GM18498 (cell line): ENCODE measurements at regions not wholly inside any gene's neighbourhood (a gene's known extent, or its start where the extent isn't known, plus 50 kb on each side); places are given as distances from the start of the nearest gene placed in this dataset.

Experiments used
- ATAC-seq: cut with Tn5 transposase; IDR thresholded peaks from one replicate; pipeline ENCODE4 v1.9.1; 2021; ENCODE audit warnings: mild to moderate bottlenecking, moderate library complexity; ENCODE audit not compliant: unreplicated experiment

GRCh38 chr4:57442241-57442640, 332.1 kb upstream of the IGFBP7 start:
- ATAC-seq = no peak

- no peak for ATAC-seq
These were observed 327.5 kb upstream of the IGFBP7 start for GRCh38 chr4:57437649-57438048.

GRCh38 chr4:57435300-57435699, 325.1 kb upstream of the IGFBP7 start:
- ATAC-seq = no peak

- ATAC-seq = no peak
These were observed 320.5 kb upstream of the IGFBP7 start for GRCh38 chr4:57430726-57431125.

- peak; percentile 88 for ATAC-seq
These were observed 316.7 kb upstream of the IGFBP7 start for GRCh38 chr4:57426779-57427395.

GRCh38 chr4:57425610-57426009, 315.4 kb upstream of the IGFBP7 start:
- ATAC-seq = no peak

- ATAC-seq = no peak
These were observed 314.2 kb upstream of the IGFBP7 start for GRCh38 chr4:57424232-57424897.

- no peak for ATAC-seq
These were observed 307.9 kb upstream of the IGFBP7 start for GRCh38 chr4:57418133-57418532.

GRCh38 chr4:57412259-57413054, 302.3 kb upstream of the IGFBP7 start:
- no peak for ATAC-seq

- no peak for ATAC-seq
These were observed 300.3 kb upstream of the IGFBP7 start for GRCh38 chr4:57410331-57411052.

- ATAC-seq = no peak
These were observed 295.2 kb upstream of the IGFBP7 start for GRCh38 chr4:57405359-57405758.

GRCh38 chr4:57404483-57404882, 294.3 kb upstream of the IGFBP7 start:
- ATAC-seq = no peak

- no peak for ATAC-seq
These were observed 293.4 kb upstream of the IGFBP7 start for GRCh38 chr4:57403591-57403990.

GRCh38 chr4:57401586-57401985, 291.4 kb upstream of the IGFBP7 start:
- ATAC-seq = no peak

GRCh38 chr4:57378766-57379165, 268.6 kb upstream of the IGFBP7 start:
- no peak for ATAC-seq

- ATAC-seq = no peak
These were observed 264.8 kb upstream of the IGFBP7 start for GRCh38 chr4:57374866-57375595.

GRCh38 chr4:57373991-57374390, 263.8 kb upstream of the IGFBP7 start:
- no peak for ATAC-seq

GRCh38 chr4:57371671-57372070, 261.5 kb upstream of the IGFBP7 start:
- no peak for ATAC-seq

- ATAC-seq = no peak
These were observed 260.5 kb upstream of the IGFBP7 start for GRCh38 chr4:57370691-57371090.

- no peak for ATAC-seq
These were observed 259.3 kb upstream of the IGFBP7 start for GRCh38 chr4:57369446-57369845.

GRCh38 chr4:57364255-57364654, 254.1 kb upstream of the IGFBP7 start:
- no peak for ATAC-seq
